ENCODE measurements at regions not wholly inside any gene's neighbourhood (a gene's known extent, or its start where the extent isn't known, plus 50 kb on each side); places are given as distances from the start of the nearest gene placed in this dataset.

GRCh38 chr5:125683669-125684068, 739.5 kb upstream of the GRAMD2B start:
- TF ChIP-seq TAF1 (IDR thresholded peaks at IDR 0.05; ENCODE audit: borderline replicate concordance, low read depth, low read length), result no peak
- no peak for TF ChIP-seq POLR2A (IDR thresholded peaks at IDR 0.05; ENCODE audit: low read depth, low read length)

Data from GM12892 (cell line).